Activated CD4-positive, alpha-beta T cell treated with anti-CD3 and anti-CD28 coated beads, Interleukin-2, amount 10 ng/mL, durations not matched to agents 7 days and 5 days (primary cell): ENCODE measurements at regions not wholly inside any gene's neighbourhood (a gene's known extent, or its start where the extent isn't known, plus 50 kb on each side); places are given as distances from the start of the nearest gene placed in this dataset.

Experiments used
- CTCF ChIA-PET: fragments of 350-600 bp; sonication (Branson Sonifier 250); formaldehyde crosslinking; loops from one replicate; lab custom pipeline; 2021; ENCODE audit warnings: antibody characterized with exemption; lab: Charles Lee
- POLR2A ChIA-PET: fragments of 350-600 bp; sonication (Branson Sonifier 250); formaldehyde crosslinking; loops from one replicate; lab custom pipeline; 2021; ENCODE audit warnings: antibody characterized with exemption; lab: Charles Lee
- DNase-seq: peaks from one replicate; pipeline ENCODE4 v3.0.0-alpha.2; 2020
- H3K27ac Mint-ChIP-seq: one replicate; pipeline ENCODE4 v1.8.0; 2021; ENCODE audit warnings: mild to moderate bottlenecking, moderate library complexity, mixed read lengths
- H3K27me3 Mint-ChIP-seq: one replicate; pipeline ENCODE4 v1.8.0; 2021; ENCODE audit warnings: mixed read lengths
- H3K36me3 Mint-ChIP-seq: one replicate; pipeline ENCODE4 v1.8.0; 2021; ENCODE audit warnings: low read depth, mixed read lengths
- H3K4me1 Mint-ChIP-seq: one replicate; pipeline ENCODE4 v1.8.0; 2021; ENCODE audit warnings: mixed read lengths
- H3K4me3 Mint-ChIP-seq: one replicate; pipeline ENCODE4 v1.8.0; 2021; ENCODE audit warnings: mild to moderate bottlenecking, moderate library complexity, mixed read lengths
- H3K9me3 Mint-ChIP-seq: one replicate; pipeline ENCODE4 v1.8.0; 2021; ENCODE audit warnings: mixed read lengths

DNA sequence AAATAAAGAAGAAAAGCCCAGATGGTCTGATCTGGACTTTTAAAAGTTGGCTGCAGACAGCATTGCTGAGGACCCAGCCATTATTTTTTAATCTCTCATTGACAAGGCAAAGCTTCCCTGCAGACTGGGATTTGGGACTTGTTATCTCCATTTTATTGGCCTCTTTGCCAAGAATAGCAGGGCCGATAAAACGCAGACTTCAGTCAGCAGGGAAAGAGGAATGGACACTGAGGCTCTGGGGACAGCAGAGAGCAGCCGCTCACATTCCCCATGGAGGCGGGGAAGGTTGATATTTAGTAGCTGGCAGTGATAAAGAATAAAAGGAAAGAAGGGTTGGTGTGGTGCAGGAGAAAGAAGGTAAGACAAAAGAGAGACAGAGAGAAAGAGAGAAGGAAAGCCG, 350.1 kb upstream of the PIK3C3 start:
- H3K36me3 Mint-ChIP-seq, result no peaks in the 10 kb centered on the region
- H3K4me3 Mint-ChIP-seq, result no peak overlapping the region
- ChIA-PET POLR2A (no interaction called here), CTCF (no interaction called here)
- no peak overlapping the region for H3K27ac Mint-ChIP-seq
- H3K27me3 Mint-ChIP-seq, result no peaks in the 10 kb centered on the region
- DNase-seq, result no peak
- no peaks in the 10 kb centered on the region for H3K4me1 Mint-ChIP-seq
- peaks cover 22% of the 10 kb centered on the region for H3K9me3 Mint-ChIP-seq

DNA sequence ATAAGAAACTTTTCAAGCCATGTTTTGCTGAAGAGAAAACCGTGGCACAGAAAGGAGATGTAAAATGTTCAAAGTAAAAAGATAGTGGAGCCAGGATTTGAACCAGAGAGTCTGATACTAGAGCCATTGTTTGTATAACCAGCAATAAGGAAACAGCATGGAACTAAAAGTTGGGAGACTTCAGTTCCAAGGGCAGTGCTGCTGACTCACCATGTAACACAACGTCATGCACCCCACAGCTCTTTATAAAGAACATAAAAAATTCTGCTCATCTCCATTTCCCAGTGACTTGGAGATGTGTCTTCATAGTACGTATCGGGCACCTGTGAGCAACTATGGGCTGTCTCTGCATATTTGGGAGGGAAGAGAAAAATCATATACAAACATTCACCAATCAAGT, 353.0 kb upstream of the PIK3C3 start:
- peaks cover 10% of the 10 kb centered on the region for H3K9me3 Mint-ChIP-seq
- no peak overlapping the region for H3K27ac Mint-ChIP-seq
- H3K4me1 Mint-ChIP-seq, result no peaks in the 10 kb centered on the region
- CTCF ChIA-PET, result no interaction called here
- H3K36me3 Mint-ChIP-seq, result no peaks in the 10 kb centered on the region
- no peaks in the 10 kb centered on the region for H3K27me3 Mint-ChIP-seq
- no peak for DNase-seq
- H3K4me3 Mint-ChIP-seq, result no peak overlapping the region
- POLR2A ChIA-PET, result no interaction called here

DNA sequence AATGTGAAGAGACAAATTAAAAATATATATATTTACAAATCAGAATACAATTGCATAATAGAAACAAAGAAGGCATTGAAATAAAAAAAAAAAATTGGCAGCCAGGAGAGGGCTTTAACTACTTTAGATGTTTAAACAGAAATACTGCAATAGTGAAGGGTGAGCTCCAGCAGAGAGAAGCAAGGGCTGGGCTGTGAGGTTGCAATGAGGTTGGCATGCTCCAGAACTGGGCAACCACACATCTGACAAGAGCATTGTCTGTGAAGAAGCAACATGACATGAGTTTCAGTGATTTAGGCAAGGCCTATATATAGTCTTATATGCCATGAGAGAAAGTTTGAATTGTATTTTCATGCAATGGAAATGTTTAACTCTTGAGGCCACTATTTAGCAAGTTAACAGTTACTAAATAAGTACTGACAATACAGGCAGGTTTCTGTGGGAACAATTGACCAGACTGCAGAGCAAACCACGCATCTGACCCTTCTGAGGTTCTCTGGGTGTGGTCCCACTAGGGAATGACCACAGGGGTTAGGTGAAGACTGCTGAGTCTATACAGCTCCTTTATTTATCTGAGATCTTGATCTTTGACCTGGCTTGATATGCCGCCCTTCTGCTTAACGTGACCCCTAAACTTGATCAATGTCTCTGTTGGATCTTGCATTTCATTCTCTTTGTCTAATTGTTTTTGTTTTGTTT, 354.2 kb upstream of the PIK3C3 start:
- H3K27ac Mint-ChIP-seq, result no peak overlapping the region
- CTCF ChIA-PET, result no interaction called here
- no peaks in the 10 kb centered on the region for H3K36me3 Mint-ChIP-seq

DNA sequence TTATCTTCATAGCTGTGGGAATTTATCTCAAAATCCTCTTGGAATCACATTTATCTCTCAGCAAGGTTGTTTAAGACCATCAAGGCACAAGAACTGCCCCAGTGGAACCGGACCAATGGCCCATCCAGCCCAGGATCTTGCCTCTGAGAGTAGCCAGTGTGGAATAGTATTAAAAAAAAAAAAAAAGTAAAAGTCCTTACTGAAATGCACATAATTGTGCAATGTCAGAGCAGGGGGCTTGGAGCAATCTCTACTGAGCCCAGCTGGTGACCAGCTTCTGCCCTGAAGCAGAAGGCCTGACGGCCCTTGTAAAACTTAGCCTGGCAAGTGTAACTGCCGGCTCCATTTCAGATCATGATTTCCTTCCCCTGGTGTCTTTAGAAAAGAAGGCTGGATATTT, 355.6 kb upstream of the PIK3C3 start:
- ChIA-PET CTCF (interaction anchor here (0.6 to 0.7 kb wide), 2 partner anchors 9 to 68 kb away, joined by 3 read pairs; no protein-coding TSS in a partner anchor), POLR2A (no interaction called here)
- Mint-ChIP-seq H3K27me3 (no peaks in the 10 kb centered on the region), H3K9me3 (peaks cover 7% of the 10 kb centered on the region), H3K4me1 (no peaks in the 10 kb centered on the region), H3K4me3 (no peak overlapping the region), H3K36me3 (no peaks in the 10 kb centered on the region), H3K27ac (no peak overlapping the region)
- no peak for DNase-seq

More for the DNA sequence above, 354.2 kb upstream of the PIK3C3 start:
- DNase-seq, result no peak
- no peaks in the 10 kb centered on the region for H3K4me1 Mint-ChIP-seq
- POLR2A ChIA-PET, result no interaction called here
- H3K4me3 Mint-ChIP-seq, result no peak overlapping the region
- H3K9me3 Mint-ChIP-seq, result peaks cover 7% of the 10 kb centered on the region
- H3K27me3 Mint-ChIP-seq, result no peaks in the 10 kb centered on the region

DNA sequence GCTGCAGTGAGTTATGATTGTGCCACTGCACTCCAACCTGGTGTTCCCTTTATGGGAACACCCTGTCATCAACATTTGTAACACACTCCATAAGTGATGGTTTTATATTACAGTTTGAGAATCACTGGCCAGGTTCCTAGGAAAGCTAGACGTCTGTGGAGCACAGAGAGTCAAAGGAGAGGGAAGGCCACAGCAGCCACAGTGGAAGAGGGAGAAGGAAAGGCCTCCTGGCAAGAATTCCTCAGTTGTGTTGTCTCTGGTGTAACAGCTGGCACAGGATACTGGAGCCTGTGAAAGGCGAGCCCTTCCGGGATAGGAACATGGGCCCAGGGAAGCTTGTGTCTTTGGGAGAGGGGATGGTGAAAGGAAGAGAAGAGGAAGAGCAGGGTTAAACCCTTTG, 360.5 kb upstream of the PIK3C3 start:
- Mint-ChIP-seq H3K36me3 (no peaks in the 10 kb centered on the region), H3K27me3 (no peaks in the 10 kb centered on the region), H3K27ac (no peak overlapping the region), H3K9me3 (peaks cover 2% of the 10 kb centered on the region), H3K4me3 (no peak overlapping the region), H3K4me1 (no peaks in the 10 kb centered on the region)
- ChIA-PET POLR2A (interaction anchor here (0.6 kb wide), 1 partner anchor 1247 kb away, joined by 4 read pairs; no protein-coding TSS in a partner anchor), CTCF (no interaction called here)
- DNase-seq, result no peak

DNA sequence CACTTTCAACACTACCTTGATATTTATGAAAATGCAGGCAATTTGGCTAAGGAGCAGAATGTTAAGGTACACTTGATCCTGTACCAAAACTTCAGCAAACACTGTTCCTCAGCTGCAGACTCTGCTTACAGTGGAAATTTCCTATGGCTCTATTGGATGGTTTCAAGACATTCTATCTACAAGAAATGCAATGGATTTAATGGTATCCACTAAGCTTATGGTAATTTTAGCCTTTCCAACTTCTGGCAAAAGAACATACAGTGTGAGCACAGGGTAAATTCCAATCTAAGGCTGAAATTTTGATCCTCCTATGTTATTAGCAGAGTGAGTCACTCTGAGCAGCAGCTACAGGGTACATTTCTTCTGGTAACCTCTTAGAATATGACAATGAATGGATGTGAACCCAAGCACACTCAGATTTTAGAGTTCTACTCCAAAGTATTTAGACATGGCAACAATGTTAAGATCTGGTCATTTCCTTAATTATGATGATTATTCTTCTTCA, 361.8 kb upstream of the PIK3C3 start:
- Mint-ChIP-seq H3K27ac (no peak overlapping the region), H3K36me3 (no peaks in the 10 kb centered on the region), H3K4me1 (no peaks in the 10 kb centered on the region), H3K4me3 (no peak overlapping the region), H3K9me3 (peaks cover 2% of the 10 kb centered on the region), H3K27me3 (no peaks in the 10 kb centered on the region)
- POLR2A ChIA-PET, result no interaction called here
- DNase-seq, result no peak
- CTCF ChIA-PET, result no interaction called here

DNA sequence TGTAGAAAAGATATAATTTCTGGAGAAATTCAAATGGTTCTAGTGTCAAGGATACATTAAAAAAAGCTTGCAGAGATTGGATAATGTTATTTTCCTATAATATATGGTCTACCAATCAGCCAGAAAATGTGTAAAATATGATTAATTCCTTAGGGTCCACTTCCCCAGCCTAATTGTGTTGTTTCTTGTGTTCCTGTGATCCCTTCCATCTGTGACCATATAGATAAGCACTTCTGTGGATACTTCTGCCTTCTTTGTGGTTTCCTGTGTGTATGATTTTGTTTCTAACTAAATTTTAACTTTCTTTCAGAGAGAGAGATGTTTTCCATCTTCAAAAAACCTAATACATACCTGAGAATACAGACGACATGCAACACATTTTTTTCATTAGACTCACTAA, 367.1 kb upstream of the PIK3C3 start:
- H3K4me3 Mint-ChIP-seq, result no peak overlapping the region
- H3K9me3 Mint-ChIP-seq, result no peaks in the 10 kb centered on the region
- no peaks in the 10 kb centered on the region for H3K36me3 Mint-ChIP-seq
- POLR2A ChIA-PET, result no interaction called here
- no peaks in the 10 kb centered on the region for H3K4me1 Mint-ChIP-seq
- CTCF ChIA-PET, result no interaction called here
- H3K27me3 Mint-ChIP-seq, result no peaks in the 10 kb centered on the region
- no peak for DNase-seq
- H3K27ac Mint-ChIP-seq, result no peak overlapping the region

DNA sequence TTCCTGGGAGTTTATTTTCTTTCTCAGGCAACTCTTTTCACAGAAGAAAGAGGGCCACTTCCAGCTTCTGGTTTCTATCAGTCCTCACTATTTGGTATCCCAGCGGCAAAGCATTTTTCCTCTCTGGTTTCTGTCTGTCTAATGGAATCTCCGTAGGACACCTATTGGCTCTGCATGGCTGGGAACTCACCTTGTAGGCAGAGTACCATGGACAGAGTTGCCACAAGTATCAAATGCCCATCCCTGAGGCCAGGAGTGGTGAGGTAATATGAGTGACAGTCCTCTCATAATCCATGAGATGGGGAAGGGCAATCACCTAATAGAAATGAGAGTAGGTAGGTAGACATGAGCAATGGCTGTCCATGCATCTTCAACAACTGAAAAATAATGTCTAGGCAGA, 369.5 kb upstream of the PIK3C3 start:
- CTCF ChIA-PET, result no interaction called here
- H3K4me1 Mint-ChIP-seq, result no peaks in the 10 kb centered on the region
- POLR2A ChIA-PET, result no interaction called here
- H3K27ac Mint-ChIP-seq, result no peak overlapping the region
- no peaks in the 10 kb centered on the region for H3K36me3 Mint-ChIP-seq
- H3K27me3 Mint-ChIP-seq, result no peaks in the 10 kb centered on the region
- DNase-seq, result no peak
- no peak overlapping the region for H3K4me3 Mint-ChIP-seq
- H3K9me3 Mint-ChIP-seq, result no peaks in the 10 kb centered on the region

DNA sequence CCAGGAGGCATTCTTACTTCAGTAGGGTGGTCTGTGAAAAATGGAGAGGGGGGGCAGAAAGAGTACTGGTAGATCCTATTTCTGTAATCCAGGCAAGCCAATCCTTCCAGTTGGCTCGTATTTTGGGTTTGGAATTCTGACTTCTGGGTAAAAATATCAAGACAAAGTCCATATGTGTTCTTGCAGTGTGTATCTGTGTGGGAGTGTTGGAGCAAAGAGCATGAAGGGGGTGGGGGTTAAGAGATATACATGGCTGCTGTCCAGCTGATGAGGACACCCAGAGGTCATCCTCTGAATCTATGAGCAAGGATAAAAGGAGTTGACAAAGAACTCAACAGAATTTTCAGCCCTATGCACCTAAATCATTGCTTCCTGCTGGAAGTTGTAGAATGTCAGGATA, 375.8 kb upstream of the PIK3C3 start:
- Mint-ChIP-seq H3K27me3 (no peaks in the 10 kb centered on the region), H3K27ac (no peak overlapping the region), H3K9me3 (no peaks in the 10 kb centered on the region), H3K4me1 (no peaks in the 10 kb centered on the region), H3K4me3 (no peak overlapping the region), H3K36me3 (no peaks in the 10 kb centered on the region)
- no peak for DNase-seq
- ChIA-PET POLR2A (no interaction called here), CTCF (no interaction called here)

DNA sequence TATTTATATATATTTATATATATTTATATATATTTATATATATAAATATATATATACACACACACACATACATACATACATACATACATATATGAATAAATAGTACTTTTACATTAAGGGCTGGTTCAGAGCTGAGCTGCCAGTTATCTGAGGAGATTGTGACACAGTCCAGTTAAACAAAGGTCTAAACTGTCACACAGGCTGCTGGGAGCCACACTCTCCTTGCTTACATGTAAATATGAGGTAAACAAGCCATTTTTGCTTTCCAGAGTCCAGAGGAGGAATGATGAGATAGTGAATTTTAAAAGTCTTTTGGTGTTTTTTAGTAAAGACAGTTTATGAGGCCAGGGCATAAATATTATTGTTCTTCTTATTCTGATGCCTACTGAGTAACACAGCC, 377.5 kb upstream of the PIK3C3 start:
- Mint-ChIP-seq H3K36me3 (no peaks in the 10 kb centered on the region), H3K9me3 (no peaks in the 10 kb centered on the region), H3K4me3 (no peak overlapping the region), H3K4me1 (no peaks in the 10 kb centered on the region), H3K27ac (no peak overlapping the region), H3K27me3 (no peaks in the 10 kb centered on the region)
- POLR2A ChIA-PET, result no interaction called here
- CTCF ChIA-PET, result no interaction called here
- no peak for DNase-seq

DNA sequence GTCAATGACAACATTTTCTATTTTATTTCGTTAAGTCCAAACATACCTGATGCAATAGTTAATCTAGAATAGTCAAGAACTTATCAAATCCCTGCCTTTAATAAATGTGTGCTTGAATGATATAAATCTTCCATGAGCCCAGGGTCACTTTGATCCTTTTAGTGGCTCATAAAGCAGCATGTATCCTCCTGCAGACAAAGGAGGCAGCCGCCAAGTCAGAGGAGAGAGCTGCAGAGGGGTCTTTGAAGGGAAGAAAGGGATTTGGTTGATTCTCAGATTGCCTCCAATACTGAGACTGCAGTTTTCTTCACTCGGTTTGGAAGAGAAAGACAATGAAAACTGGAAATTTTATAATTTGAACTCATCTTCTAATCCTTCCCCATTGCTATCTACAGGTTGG, 378.4 kb upstream of the PIK3C3 start:
- H3K27ac Mint-ChIP-seq, result no peak overlapping the region
- H3K4me1 Mint-ChIP-seq, result no peaks in the 10 kb centered on the region
- H3K9me3 Mint-ChIP-seq, result no peaks in the 10 kb centered on the region
- no peak for DNase-seq
- H3K36me3 Mint-ChIP-seq, result no peaks in the 10 kb centered on the region
- CTCF ChIA-PET, result no interaction called here
- no peaks in the 10 kb centered on the region for H3K27me3 Mint-ChIP-seq
- POLR2A ChIA-PET, result no interaction called here
- no peak overlapping the region for H3K4me3 Mint-ChIP-seq

DNA sequence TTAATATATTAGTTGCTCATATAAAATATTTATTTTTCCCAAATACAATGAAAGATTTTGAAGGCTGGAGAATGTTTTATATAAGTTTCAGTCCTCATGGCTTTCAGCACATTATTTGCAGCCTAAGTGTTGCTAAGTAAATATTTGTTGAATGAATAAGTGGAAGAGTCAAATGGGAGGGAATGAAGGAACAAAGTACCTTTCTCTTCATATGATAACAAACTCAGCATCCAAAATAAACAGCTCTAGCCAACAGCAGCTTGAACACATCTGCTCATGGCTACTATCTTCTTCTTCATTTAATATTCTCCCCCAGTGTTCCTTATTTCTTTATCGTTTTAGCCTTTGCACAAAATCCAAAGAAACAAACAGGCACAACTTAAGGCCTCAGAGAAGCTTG, 385.2 kb upstream of the PIK3C3 start:
- Mint-ChIP-seq H3K4me3 (no peak overlapping the region), H3K4me1 (no peaks in the 10 kb centered on the region), H3K36me3 (no peaks in the 10 kb centered on the region), H3K27me3 (no peaks in the 10 kb centered on the region), H3K9me3 (no peaks in the 10 kb centered on the region), H3K27ac (no peak overlapping the region)
- POLR2A ChIA-PET, result no interaction called here
- DNase-seq, result no peak
- CTCF ChIA-PET, result no interaction called here

DNA sequence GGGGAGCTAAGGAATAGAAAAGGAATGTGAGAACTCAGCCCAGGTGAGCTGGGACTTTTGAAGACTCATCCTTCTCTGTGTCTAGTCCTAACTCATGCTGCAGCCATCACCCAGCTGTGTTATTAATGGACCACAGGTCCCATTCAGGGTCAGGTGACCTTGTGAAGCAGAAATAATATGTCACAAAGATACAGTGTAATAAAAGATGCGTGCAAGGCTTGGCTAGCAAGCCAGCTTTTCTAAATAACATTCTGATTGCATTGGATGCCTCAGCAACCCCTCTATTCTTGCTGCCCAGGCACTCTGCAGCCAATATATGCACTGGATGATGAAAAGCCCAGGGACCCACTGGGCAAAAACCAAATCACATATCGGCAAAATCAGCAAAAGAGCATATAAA, 393.1 kb upstream of the PIK3C3 start:
- no peak for DNase-seq
- Mint-ChIP-seq H3K4me1 (no peaks in the 10 kb centered on the region), H3K36me3 (no peaks in the 10 kb centered on the region), H3K27me3 (no peaks in the 10 kb centered on the region), H3K9me3 (no peaks in the 10 kb centered on the region), H3K27ac (no peak overlapping the region), H3K4me3 (no peak overlapping the region)
- ChIA-PET CTCF (no interaction called here), POLR2A (no interaction called here)

DNA sequence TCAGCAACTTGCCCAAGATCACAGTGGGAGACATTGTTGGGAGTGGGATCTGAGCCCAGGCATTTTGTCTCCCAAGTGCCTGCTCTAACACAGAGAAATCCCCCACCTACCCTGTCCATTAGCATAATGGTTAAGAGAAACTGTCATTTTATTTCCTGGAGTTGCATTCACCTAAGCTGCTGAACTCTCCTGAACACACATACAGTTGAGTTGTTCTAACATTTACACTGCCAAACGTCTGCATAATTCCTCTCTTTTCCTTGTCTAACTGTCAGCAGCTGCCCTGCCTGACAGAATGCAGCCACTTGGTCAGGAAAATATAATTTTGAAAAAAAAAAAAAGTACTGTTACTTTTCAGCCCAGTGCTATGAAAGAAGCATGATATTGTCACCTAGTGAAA, 396.3 kb upstream of the PIK3C3 start:
- ChIA-PET POLR2A (no interaction called here), CTCF (no interaction called here)
- H3K4me3 Mint-ChIP-seq, result no peak overlapping the region
- DNase-seq, result no peak
- H3K9me3 Mint-ChIP-seq, result no peaks in the 10 kb centered on the region
- H3K27ac Mint-ChIP-seq, result no peak overlapping the region
- no peaks in the 10 kb centered on the region for H3K27me3 Mint-ChIP-seq
- no peaks in the 10 kb centered on the region for H3K36me3 Mint-ChIP-seq
- H3K4me1 Mint-ChIP-seq, result no peaks in the 10 kb centered on the region
